BLaER1 treated with 17β-estradiol and CSF1 and Interleukin-3, amounts not matched to agents 10 nM and 100 nM (cell line): ENCODE measurements at regions not wholly inside any gene's neighbourhood (a gene's known extent, or its start where the extent isn't known, plus 50 kb on each side); places are given as distances from the start of the nearest gene placed in this dataset.
"Not testable (repeated sequence)": the region's sequence is repeated elsewhere in the genome, so short reads cannot be mapped to it uniquely, and the experiment has no call there.

ENCODE experiments used
- H3K27ac ChIP-seq, 11 experiments: shearing (Covaris generic); formaldehyde crosslinking; 2 replicates each; pipeline ENCODE4 v1.8.1; 2022
- H3K27me3 ChIP-seq, 11 experiments: shearing (Covaris generic); formaldehyde crosslinking; 2 replicates each; pipeline ENCODE4 v1.8.1; 2022
- H3K36me3 ChIP-seq, 11 experiments: shearing (Covaris generic); formaldehyde crosslinking; 2 replicates each; pipeline ENCODE4 v1.8.1; 2022
- H3K4me1 ChIP-seq, 10 experiments: shearing (Covaris generic); formaldehyde crosslinking; 2 replicates each; pipeline ENCODE4 v1.8.1; 2022
- H3K4me2 ChIP-seq, 11 experiments: shearing (Covaris generic); formaldehyde crosslinking; 2 replicates each; pipeline ENCODE4 v1.8.1; 2022
- H3K4me3 ChIP-seq, 10 experiments: shearing (Covaris generic); formaldehyde crosslinking; 2 replicates each; pipeline ENCODE4 v1.8.1; 2022
- H3K9ac ChIP-seq, 11 experiments: shearing (Covaris generic); formaldehyde crosslinking; 2 replicates each; pipeline ENCODE4 v1.8.1; 2022
- H3K9me3 ChIP-seq, 11 experiments: shearing (Covaris generic); formaldehyde crosslinking; replicated peaks in 1 of 11; 2 replicates each; pipeline ENCODE4 v1.8.1; 2022
- H4K20me1 ChIP-seq, 11 experiments: shearing (Covaris generic); formaldehyde crosslinking; 2 replicates each; pipeline ENCODE4 v1.8.1; 2022
- Cebpa-rat ChIP-seq, 11 experiments: shearing (Covaris generic); IDR thresholded peaks; 2 replicates each; pipeline ENCODE4 v1.8.1; 2022

DNA sequence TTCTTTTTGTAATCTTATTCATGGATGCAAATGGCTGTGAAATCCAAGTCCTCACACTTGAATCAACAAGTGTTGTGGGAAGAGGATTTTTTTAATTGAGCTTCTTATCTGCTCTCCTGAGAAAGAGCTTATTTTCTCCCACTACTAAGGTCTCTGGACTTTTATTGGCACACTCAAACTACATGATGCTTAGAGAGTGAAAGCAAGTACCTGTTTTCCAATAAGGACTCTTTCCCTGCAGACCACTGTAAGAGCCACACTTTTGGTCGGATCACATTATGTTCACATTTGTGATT is 546.4 kb upstream of the ARRDC3 start:
- no peaks in the 10 kb centered on the region for H3K4me1 ChIP-seq
- no peaks in the 10 kb centered on the region for H4K20me1 ChIP-seq
- H3K27ac ChIP-seq: no peak overlapping the region
- H3K9me3 ChIP-seq: no peaks in the 10 kb centered on the region
- H3K36me3 ChIP-seq: no peaks in the 10 kb centered on the region
- no peaks in the 10 kb centered on the region for H3K27me3 ChIP-seq
- H3K9ac ChIP-seq: no peak overlapping the region
- no peak overlapping the region for H3K4me2 ChIP-seq
- H3K4me3 ChIP-seq: no peak overlapping the region
- no peak for TF ChIP-seq Cebpa-rat (IDR thresholded peaks at IDR 0.05)

DNA sequence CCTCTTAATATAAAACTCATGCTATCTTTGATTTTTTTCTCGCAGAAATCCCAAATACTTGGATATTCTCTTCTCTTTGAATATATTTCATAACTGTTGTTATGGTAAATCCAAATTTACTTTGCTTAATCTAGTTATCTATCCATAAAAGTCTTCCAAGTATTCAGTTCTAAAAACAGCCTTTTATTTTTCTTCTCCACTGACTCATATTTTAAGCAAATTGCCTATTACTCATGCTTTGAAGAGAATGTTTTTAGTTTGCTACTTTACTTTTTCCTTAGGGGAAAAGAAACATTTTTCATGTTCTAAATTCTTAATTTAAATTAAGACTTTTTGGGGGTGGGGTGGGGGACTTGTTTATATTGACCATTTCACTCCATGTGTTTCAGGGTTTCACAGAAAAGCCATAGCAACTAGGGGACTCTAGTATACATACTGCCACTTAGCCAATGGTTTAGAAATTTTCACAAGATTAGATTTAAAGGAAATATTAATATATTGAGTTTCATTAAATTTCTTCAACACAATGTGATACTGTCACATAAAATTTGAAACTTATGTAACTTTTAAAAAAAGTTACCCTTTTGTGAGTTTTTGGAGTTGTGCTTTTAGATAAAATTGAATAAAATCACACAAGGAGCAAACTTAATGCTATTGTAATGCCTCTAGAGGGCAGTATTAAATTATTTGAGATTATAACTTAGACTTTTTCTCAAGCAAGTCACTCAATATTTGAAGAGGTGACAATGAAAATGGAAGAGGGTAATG is 545.8 kb upstream of the ARRDC3 start:
- Histone ChIP-seq H3K9me3 (no peaks in the 10 kb centered on the region), H3K9ac (no peak overlapping the region), H3K4me2 (no peak overlapping the region), H3K27me3 (no peaks in the 10 kb centered on the region), H3K4me1 (no peaks in the 10 kb centered on the region), H3K27ac (no peak overlapping the region), H3K4me3 (no peak overlapping the region), H3K36me3 (no peaks in the 10 kb centered on the region), H4K20me1 (no peaks in the 10 kb centered on the region)
- no peak for TF ChIP-seq Cebpa-rat (IDR thresholded peaks at IDR 0.05)

DNA sequence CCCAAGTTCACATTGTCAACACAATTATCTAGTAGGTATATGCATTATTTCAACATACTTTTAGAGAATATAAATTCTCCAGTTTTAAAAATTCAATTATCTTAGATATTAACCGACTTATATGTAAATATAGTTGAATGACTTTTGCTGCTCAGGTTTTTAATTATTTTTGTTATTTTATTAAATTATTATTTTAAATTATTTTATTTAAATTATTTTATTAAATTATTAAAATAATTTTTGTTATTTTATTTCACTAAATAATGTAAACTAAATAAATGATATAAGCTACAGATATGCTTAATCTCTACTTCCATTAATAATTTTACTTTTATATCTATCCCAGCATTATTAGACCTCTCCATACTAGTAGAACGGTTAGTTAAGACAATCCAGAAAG is 544.3 kb upstream of the ARRDC3 start:
- no peaks in the 10 kb centered on the region for H3K9me3 ChIP-seq
- no peak overlapping the region for H3K9ac ChIP-seq
- no peaks in the 10 kb centered on the region for H4K20me1 ChIP-seq
- no peak overlapping the region for H3K4me3 ChIP-seq
- no peaks in the 10 kb centered on the region for H3K4me1 ChIP-seq
- no peaks in the 10 kb centered on the region for H3K36me3 ChIP-seq
- H3K4me2 ChIP-seq: no peak overlapping the region
- H3K27ac ChIP-seq: no peak overlapping the region
- no peak for TF ChIP-seq Cebpa-rat (IDR thresholded peaks at IDR 0.05)
- no peaks in the 10 kb centered on the region for H3K27me3 ChIP-seq

DNA sequence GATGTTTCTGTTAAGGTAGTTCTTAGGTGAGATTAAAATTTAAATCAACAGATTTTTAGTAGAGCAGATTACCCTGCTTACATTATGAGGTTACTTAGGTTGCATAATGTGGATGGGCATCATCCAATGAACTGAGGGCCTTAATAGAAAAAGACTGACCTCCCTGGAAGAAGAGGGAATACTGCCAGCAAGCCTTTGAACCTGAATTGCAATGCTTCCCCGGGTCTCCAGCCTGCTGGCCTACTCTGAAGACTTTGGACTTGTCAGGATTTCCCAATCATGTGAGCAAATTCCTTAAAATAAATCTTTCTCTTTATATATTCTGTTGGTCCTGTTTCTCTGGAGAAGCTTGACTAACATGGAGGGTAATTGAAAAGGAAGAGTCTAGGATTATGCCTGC is 542.1 kb upstream of the ARRDC3 start:
- TF ChIP-seq Cebpa-rat (IDR thresholded peaks at IDR 0.05): no peak
- Histone ChIP-seq H3K9me3 (no peaks in the 10 kb centered on the region), H3K36me3 (no peaks in the 10 kb centered on the region), H3K4me1 (no peaks in the 10 kb centered on the region), H3K4me2 (no peak overlapping the region), H3K9ac (no peak overlapping the region), H4K20me1 (no peaks in the 10 kb centered on the region), H3K4me3 (no peak overlapping the region), H3K27ac (no peak overlapping the region), H3K27me3 (no peaks in the 10 kb centered on the region)

DNA sequence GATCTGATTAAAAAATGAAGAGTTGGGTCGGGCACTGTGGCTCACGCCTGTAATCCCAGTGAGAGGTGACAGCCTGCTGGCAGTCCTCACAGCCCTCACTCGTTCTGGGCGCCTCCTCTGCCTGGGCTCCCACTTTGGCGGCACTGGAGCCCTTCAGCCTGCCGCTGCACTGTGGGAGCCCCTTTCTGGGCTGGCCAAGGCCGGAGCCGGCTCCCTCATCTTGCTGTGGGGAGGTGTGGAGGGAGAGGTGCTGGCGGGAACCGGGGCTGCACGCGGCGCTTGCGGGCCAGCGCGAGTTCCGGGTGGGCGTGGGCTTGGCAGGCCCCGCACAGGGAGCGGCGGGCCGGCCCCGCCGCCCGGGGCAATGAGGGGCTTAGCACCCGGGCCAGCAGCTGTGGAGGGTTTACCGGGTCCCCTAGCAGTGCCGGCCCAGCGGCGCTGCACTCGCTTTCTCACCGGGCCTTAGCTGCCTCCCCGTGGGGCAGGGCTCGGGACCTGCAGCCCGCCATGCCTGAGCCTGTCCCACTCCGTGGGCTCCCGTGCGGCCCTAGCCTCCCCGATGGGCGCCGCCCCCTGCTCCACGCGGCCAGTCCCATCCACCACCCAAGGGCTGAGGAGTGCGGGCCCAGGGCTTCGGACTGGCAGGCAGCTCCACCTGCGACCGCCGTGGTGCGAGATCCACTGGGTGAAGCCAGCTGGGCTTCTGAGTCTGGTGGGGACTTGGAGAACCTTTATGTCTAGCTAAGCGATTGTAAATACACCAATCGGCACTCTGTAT is 534.1 kb upstream of the ARRDC3 start:
- not testable (repeated sequence) for H3K9ac ChIP-seq, H3K4me3 ChIP-seq, H3K36me3 ChIP-seq, H4K20me1 ChIP-seq, H3K27me3 ChIP-seq, H3K4me1 ChIP-seq, H3K27ac ChIP-seq, H3K4me2 ChIP-seq
- H3K9me3 ChIP-seq: peaks cover 8 to 18% (median 14%) of the 10 kb centered on the region in 11 experiments; a peak in 21 of 22 replicates

DNA sequence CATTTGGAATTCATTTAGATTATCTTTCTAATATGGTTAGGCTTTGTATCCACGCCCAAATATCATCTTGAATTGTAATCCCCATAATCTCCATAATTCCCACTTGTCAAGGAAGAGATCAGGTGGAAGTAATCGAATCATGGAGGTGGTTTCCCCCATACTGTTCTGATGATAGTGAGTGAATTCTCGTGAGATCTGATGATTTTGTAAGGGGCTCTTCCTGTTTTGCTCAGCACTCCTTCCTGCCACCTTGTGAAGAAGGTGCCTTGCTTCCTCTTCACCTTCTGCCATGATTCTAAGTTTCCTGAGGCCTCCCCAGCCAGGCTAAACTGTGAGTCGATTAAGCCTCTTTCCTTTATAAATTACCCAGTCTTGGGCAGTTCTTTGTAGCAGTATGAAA is 527.5 kb upstream of the ARRDC3 start:
- Histone ChIP-seq H3K4me1 (no peaks in the 10 kb centered on the region), H4K20me1 (no peaks in the 10 kb centered on the region), H3K4me2 (no peak overlapping the region), H3K9ac (no peak overlapping the region), H3K36me3 (no peaks in the 10 kb centered on the region), H3K27me3 (no peaks in the 10 kb centered on the region), H3K9me3 (no peaks in the 10 kb centered on the region), H3K4me3 (no peak overlapping the region), H3K27ac (no peak overlapping the region)
- no peak for TF ChIP-seq Cebpa-rat (IDR thresholded peaks at IDR 0.05)

DNA sequence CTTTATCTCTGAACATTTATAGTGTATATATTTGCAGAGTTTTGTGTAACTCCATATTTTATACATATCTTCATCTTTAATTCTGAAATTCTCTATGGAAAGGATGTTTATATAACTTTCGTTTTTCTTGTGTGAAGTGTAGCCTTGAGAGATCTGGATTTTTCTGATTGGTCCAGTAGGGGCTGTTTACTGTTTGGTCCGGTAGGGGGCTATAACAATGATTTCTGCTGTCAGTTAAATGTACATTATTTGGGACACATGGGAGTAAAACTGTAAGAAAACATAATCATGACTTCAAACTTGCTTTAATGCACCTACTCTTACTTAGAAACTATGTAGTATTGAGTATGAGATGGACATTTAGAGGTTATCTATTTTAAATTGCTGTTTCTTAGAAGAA is 527.1 kb upstream of the ARRDC3 start:
- Histone ChIP-seq H3K9ac (no peak overlapping the region), H3K4me2 (no peak overlapping the region)

DNA sequence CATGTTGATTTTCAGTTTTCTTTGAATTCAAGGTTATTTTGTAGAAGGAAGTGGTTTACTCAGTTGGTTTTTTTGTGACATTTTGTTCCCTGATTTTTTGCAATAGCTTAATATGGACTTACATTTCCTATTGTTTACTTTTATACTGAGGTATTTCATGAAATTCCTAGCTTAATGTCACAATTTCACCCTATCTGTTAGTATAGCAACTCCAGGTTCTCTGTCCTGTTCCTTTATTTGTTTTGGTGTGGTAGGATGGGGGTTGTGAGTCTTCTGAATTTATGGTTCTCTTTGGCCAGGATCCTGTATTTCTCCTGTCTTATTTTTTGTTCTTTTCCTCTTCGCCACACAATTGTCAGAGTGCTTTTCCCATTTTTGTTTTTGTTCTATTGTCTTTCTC is 523.4 kb upstream of the ARRDC3 start:
- Histone ChIP-seq H3K27ac (no peak overlapping the region), H3K4me3 (no peak overlapping the region), H3K4me2 (no peak overlapping the region), H3K27me3 (no peaks in the 10 kb centered on the region), H3K9ac (no peak overlapping the region), H3K36me3 (no peaks in the 10 kb centered on the region), H3K9me3 (no peaks in the 10 kb centered on the region), H4K20me1 (no peaks in the 10 kb centered on the region), H3K4me1 (no peaks in the 10 kb centered on the region)
- TF ChIP-seq Cebpa-rat (IDR thresholded peaks at IDR 0.05): no peak

More for the DNA sequence above, 527.1 kb upstream of the ARRDC3 start:
- Histone ChIP-seq H3K9me3 (no peaks in the 10 kb centered on the region), H3K27me3 (no peaks in the 10 kb centered on the region), H3K27ac (no peak overlapping the region), H3K4me3 (no peak overlapping the region), H3K36me3 (no peaks in the 10 kb centered on the region), H4K20me1 (no peaks in the 10 kb centered on the region), H3K4me1 (no peaks in the 10 kb centered on the region)
- TF ChIP-seq Cebpa-rat (IDR thresholded peaks at IDR 0.05): no peak

DNA sequence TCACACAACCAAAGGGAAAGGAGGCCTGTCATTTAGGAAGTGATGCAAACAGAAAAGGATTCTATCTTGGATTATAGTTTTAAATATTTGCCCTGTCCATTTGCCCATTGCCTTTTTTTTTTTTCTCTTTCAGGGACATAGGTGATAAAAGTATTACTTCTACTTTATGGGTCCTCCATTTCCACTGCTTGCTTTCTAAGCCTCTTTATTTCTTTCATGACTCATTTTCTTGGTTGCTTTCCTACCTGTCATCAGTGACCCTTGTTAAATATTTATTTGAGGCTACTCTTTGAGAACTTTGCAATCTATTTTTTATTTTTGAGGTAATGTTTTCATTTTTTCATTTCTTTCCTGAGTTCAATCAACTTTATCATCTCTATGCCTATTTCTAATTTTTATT is 522.9 kb upstream of the ARRDC3 start:
- Histone ChIP-seq H3K27ac (no peak overlapping the region), H3K4me2 (no peak overlapping the region), H3K9ac (no peak overlapping the region), H3K36me3 (no peaks in the 10 kb centered on the region), H4K20me1 (no peaks in the 10 kb centered on the region), H3K27me3 (no peaks in the 10 kb centered on the region), H3K4me1 (no peaks in the 10 kb centered on the region), H3K9me3 (no peaks in the 10 kb centered on the region), H3K4me3 (no peak overlapping the region)
- TF ChIP-seq Cebpa-rat (IDR thresholded peaks at IDR 0.05): no peak

DNA sequence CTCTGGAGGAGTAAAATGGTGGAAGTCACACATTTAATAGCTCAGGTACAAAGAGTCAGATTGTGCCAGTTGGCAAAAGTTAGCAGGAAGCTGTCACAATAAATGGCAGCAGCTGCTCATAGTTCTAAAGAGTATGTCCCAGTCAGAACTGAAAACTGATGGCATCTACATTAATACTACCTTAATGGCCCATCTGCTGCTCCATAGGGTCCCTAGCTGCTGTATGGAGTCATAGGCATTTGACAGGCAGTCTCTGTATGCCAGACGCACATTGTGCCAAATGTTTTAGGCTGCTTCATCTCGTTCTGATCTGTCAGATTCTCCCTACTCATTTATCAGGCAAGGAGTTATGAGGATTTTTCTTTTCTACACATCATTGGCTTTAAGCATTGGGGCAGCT is 515.8 kb upstream of the ARRDC3 start:
- Histone ChIP-seq H3K4me1 (no peaks in the 10 kb centered on the region), H3K27me3 (no peaks in the 10 kb centered on the region), H4K20me1 (no peaks in the 10 kb centered on the region), H3K36me3 (no peaks in the 10 kb centered on the region), H3K9me3 (no peaks in the 10 kb centered on the region), H3K4me3 (no peak overlapping the region), H3K4me2 (no peak overlapping the region), H3K27ac (no peak overlapping the region), H3K9ac (no peak overlapping the region)
- TF ChIP-seq Cebpa-rat (IDR thresholded peaks at IDR 0.05): no peak
